ENCODE measurements at regions not wholly inside any gene's neighbourhood (a gene's known extent, or its start where the extent isn't known, plus 50 kb on each side); places are given as distances from the start of the nearest gene placed in this dataset.

DNA sequence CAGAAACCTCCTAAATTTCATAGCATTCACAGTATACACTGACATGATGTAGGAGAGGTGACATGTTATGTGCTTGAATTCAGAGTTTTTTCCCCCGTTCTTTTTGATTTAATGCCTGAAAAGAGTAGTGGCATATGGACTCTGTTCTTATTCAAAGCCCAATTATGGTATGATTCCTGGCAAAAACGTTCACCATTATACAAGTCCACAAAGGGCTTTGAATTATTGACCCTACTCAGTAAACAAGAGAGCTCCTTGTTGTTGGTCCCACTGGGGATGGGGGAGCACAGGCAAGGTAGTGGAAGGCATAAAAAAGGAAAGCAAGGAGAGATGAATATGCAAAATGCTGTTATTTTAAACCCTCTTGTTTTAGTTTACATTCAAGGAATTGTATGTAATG is 136.0 kb upstream of the AHI1 start:
- TF ChIP-seq CTCF (conservative IDR thresholded peaks at IDR 0.05; ENCODE audit: low read depth, low read length) (no peak), EZH2 (IDR thresholded peaks at IDR 0.05; ENCODE audit: low read length, unreplicated experiment) (no peak)
